Endothelial cell of umbilical vein (primary cell): ENCODE measurements at regions not wholly inside any gene's neighbourhood (a gene's known extent, or its start where the extent isn't known, plus 50 kb on each side); places are given as distances from the start of the nearest gene placed in this dataset.

Source experiments
- BruUV-seq: library from RNA; stranded (reverse); fragments of 400-500 nt; replicated peaks from 2 replicates; lab custom pipeline; 2021; lab: Mats Ljungman, UMichigan
- CTCF ChIA-PET: fragments of 300-600, 350-600 bp; sonication (Branson Sonifier 250); formaldehyde crosslinking; loops from one replicate; lab custom pipeline; 2021; ENCODE audit warnings: antibody characterized with exemption, inconsistent platforms; lab: Charles Lee
- POLR2A ChIA-PET: fragments of 300-600, 350-600 bp; sonication (Branson Sonifier 250); formaldehyde crosslinking; loops from one replicate; lab custom pipeline; 2021; ENCODE audit warnings: antibody characterized with exemption, inconsistent platforms; lab: Charles Lee
- DNase-seq: peaks from one replicate; pipeline ENCODE4 v3.0.0-alpha.2; 2011; ENCODE audit warnings: low read depth, low spot score
- FAIRE-seq: peaks from 2 replicates; lab custom pipeline; 2011; peaks lifted over from hg19 to GRCh38; lab: Jason Lieb, UNC
- H2AFZ ChIP-seq: 2 replicates; pipeline ENCODE4 v1.6.0; 2012; ENCODE audit warnings: low read depth, low read length, control low read depth, inconsistent platforms
- H3K27ac ChIP-seq: 2 replicates; pipeline ENCODE4 v1.5.1; 2011; ENCODE audit warnings: low read depth, mild to moderate bottlenecking, control low read depth, low read length, moderate library complexity; ENCODE audit not compliant: insufficient read depth
- H3K27me3 ChIP-seq, 2 experiments: 2 replicates each; pipeline versions ENCODE4 v1.6.0 to v1.6.1; 2011; ENCODE audit warnings: low read length in 2 of 2, mixed read lengths in 1 of 2; ENCODE audit not compliant: control insufficient read depth in 2 of 2, insufficient read depth in 2 of 2
- H3K36me3 ChIP-seq, 2 experiments: 2 replicates in 1 of 2; 3 replicates in 1 of 2; pipeline ENCODE4 v1.5.1; 2011; ENCODE audit warnings: low read length in 2 of 2, mild to moderate bottlenecking in 1 of 2, moderate library complexity in 1 of 2; ENCODE audit not compliant: control insufficient read depth in 2 of 2, insufficient read depth in 2 of 2; ENCODE audit errors: extremely low read depth in 1 of 2
- H3K4me1 ChIP-seq: 3 replicates; pipeline ENCODE4 v1.5.1; 2011; ENCODE audit warnings: mild to moderate bottlenecking, low read length; ENCODE audit not compliant: control insufficient read depth, insufficient read depth; ENCODE audit errors: extremely low read depth
- H3K4me2 ChIP-seq: 2 replicates; pipeline ENCODE4 v1.6.1; 2011; ENCODE audit warnings: low read length, control low read depth, mixed read lengths; ENCODE audit not compliant: insufficient read depth
- H3K4me3 ChIP-seq, 3 experiments: fragments of 200-600 bp in 1 of 3; sonication (generic), shearing (Covaris generic) in 1 of 3; replicated peaks in 1 of 3; 2 replicates each; pipeline ENCODE4 v1.5.1; 2011 to 2016; ENCODE audit warnings: control low read depth in 3 of 3, low read length in 3 of 3, mild to moderate bottlenecking in 2 of 3, inconsistent platforms in 1 of 3, low read depth in 1 of 3, moderate library complexity in 1 of 3; ENCODE audit not compliant: insufficient read depth in 1 of 3
- H3K79me2 ChIP-seq: 2 replicates; pipeline ENCODE4 v1.6.0; 2012; ENCODE audit warnings: low read length, inconsistent platforms; ENCODE audit not compliant: control insufficient read depth, insufficient read depth
- H3K9ac ChIP-seq: replicated peaks from 2 replicates; pipeline ENCODE3; 2011; ENCODE audit warnings: low read length, control low read depth; ENCODE audit not compliant: insufficient read depth; ENCODE audit errors: extremely low read depth
- H3K9me1 ChIP-seq: replicated peaks from 3 replicates; pipeline ENCODE4 v1.6.0; 2011; ENCODE audit warnings: mild to moderate bottlenecking, low read length; ENCODE audit not compliant: control insufficient read depth, insufficient read depth; ENCODE audit errors: extremely low read depth
- H3K9me3 ChIP-seq: replicated peaks from 2 replicates; pipeline ENCODE4 v1.5.1; 2012; ENCODE audit warnings: low read length, inconsistent platforms; ENCODE audit not compliant: control insufficient read depth, insufficient read depth
- H4K20me1 ChIP-seq: replicated peaks from 2 replicates; pipeline ENCODE3; 2011; ENCODE audit warnings: mild to moderate bottlenecking, low read length; ENCODE audit not compliant: control insufficient read depth, insufficient read depth; ENCODE audit errors: extremely low read depth
- EZH2 ChIP-seq: IDR thresholded peaks from 2 replicates; pipeline ENCODE4 v1.6.1; 2012; ENCODE audit warnings: borderline replicate concordance, low read depth, mild to moderate bottlenecking, moderate library complexity, low read length, inconsistent platforms; ENCODE audit not compliant: severe bottlenecking
- FOS ChIP-seq: IDR thresholded peaks from 2 replicates; pipeline ENCODE4 v1.6.1; 2011; ENCODE audit warnings: mild to moderate bottlenecking, low read length, moderate library complexity, borderline replicate concordance; ENCODE audit not compliant: insufficient read depth
- GATA2 ChIP-seq: IDR thresholded peaks from 2 replicates; pipeline ENCODE4 v1.7.0; 2011; ENCODE audit warnings: low read depth, mild to moderate bottlenecking, moderate library complexity, mixed read lengths, low read length; ENCODE audit not compliant: insufficient read length, insufficient read depth
- JUN ChIP-seq: IDR thresholded peaks from 2 replicates; pipeline ENCODE4 v1.6.1; 2011; ENCODE audit warnings: borderline replicate concordance, low read depth; ENCODE audit not compliant: insufficient read length, insufficient read depth
- MYC ChIP-seq: IDR thresholded peaks from one replicate; pipeline ENCODE4 v1.6.1; 2011; ENCODE audit warnings: mild to moderate bottlenecking, low read depth, low read length
- POLR2A ChIP-seq: IDR thresholded peaks from 2 replicates; pipeline ENCODE4 v1.6.1; 2012; ENCODE audit warnings: low read depth, mild to moderate bottlenecking, control low read depth, low read length
- POLR2AphosphoS5 ChIP-seq: IDR thresholded peaks from 2 replicates; pipeline ENCODE4 v1.6.1; 2012; ENCODE audit warnings: low read depth, mild to moderate bottlenecking, control low read depth, low read length, moderate library complexity; ENCODE audit not compliant: insufficient read depth
- dilution Hi-C: fragments of 300-500 bp; cut with MboI; formaldehyde crosslinking; loops from one replicate; pipeline ENCODE4 v1.15.0; 2019; ENCODE audit warnings: low sequenced_read_pairs; ENCODE audit not compliant: extremely low pct_ligation_motif_present
- intact Hi-C: fragments of 100-400 bp; cut with micrococcal nuclease; formaldehyde crosslinking; loops from one replicate; pipeline ENCODE4 v1.10.0; 2022
- TF ChIP-seq, protein P1 (sequence below): IDR thresholded peaks from 2 replicates; pipeline ENCODE4 v1.6.1; 2011; ENCODE audit not compliant: insufficient read depth, insufficient read length
- TF ChIP-seq, protein P2 (sequence below), 2 donors: IDR thresholded peaks; 1 replicate in 1 of 2; 2 replicates in 1 of 2; pipeline ENCODE4 v1.5.1; 2011; ENCODE audit warnings: low read length in 2 of 2, mild to moderate bottlenecking in 2 of 2, moderate library complexity in 2 of 2, control low read depth in 1 of 2, inconsistent platforms in 1 of 2, low read depth in 1 of 2; ENCODE audit not compliant: insufficient read depth in 1 of 2; ENCODE audit errors: extremely low read depth in 1 of 2

DNA sequence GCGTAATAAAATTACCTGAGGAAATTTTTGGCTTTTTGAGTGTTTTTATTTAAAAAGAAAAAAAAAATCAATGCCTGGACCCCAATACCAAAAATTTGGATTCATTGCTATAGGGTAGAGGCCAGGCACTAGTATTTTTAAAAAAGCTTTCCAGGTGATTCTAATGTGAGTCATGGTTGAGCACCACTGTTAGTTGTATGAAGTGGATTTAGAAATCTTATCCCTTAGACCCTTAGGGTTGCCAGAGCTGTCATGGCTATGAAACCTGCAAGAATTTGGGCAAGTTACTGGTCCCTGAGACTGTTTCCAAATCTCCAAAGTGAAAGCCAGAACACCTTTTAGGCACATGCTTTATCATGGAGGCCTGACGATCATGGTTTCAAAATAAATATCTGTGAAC lies 262.5 kb downstream of the AHR start:
- H2AFZ ChIP-seq: no peak overlapping the region
- no peak overlapping the region for H3K4me3 ChIP-seq
- FAIRE-seq: no peak
- TF ChIP-seq MYC: no peak
- TF ChIP-seq, protein P1, sequence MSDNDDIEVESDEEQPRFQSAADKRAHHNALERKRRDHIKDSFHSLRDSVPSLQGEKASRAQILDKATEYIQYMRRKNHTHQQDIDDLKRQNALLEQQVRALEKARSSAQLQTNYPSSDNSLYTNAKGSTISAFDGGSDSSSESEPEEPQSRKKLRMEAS: no peak
- TF ChIP-seq, protein P2, sequence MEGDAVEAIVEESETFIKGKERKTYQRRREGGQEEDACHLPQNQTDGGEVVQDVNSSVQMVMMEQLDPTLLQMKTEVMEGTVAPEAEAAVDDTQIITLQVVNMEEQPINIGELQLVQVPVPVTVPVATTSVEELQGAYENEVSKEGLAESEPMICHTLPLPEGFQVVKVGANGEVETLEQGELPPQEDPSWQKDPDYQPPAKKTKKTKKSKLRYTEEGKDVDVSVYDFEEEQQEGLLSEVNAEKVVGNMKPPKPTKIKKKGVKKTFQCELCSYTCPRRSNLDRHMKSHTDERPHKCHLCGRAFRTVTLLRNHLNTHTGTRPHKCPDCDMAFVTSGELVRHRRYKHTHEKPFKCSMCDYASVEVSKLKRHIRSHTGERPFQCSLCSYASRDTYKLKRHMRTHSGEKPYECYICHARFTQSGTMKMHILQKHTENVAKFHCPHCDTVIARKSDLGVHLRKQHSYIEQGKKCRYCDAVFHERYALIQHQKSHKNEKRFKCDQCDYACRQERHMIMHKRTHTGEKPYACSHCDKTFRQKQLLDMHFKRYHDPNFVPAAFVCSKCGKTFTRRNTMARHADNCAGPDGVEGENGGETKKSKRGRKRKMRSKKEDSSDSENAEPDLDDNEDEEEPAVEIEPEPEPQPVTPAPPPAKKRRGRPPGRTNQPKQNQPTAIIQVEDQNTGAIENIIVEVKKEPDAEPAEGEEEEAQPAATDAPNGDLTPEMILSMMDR (IDR thresholded peaks at IDR 0.05; ENCODE audit: extremely low read depth in 1 of 2, insufficient read depth in 1 of 2, low read depth in 1 of 2, low read length in 2 of 2): no peak
- H3K79me2 ChIP-seq: no peaks in the 10 kb centered on the region
- intact Hi-C loops (no loop called here), dilution Hi-C loops (no loop called here)
- H3K9me1 ChIP-seq: no peaks in the 10 kb centered on the region
- no peak overlapping the region for H3K4me2 ChIP-seq
- no peaks in the 10 kb centered on the region for H4K20me1 ChIP-seq
- H3K27me3 ChIP-seq: peaks cover 0 to 2% of the 10 kb centered on the region in 2 experiments
- H3K9ac ChIP-seq: no peak overlapping the region
- CTCF ChIA-PET: no interaction called here
- no peak for DNase-seq
- H3K27ac ChIP-seq: no peak overlapping the region
- H3K9me3 ChIP-seq: no peaks in the 10 kb centered on the region
- H3K36me3 ChIP-seq: no peaks in the 10 kb centered on the region
- BruUV-seq: no TSS peak
- POLR2A ChIA-PET: no interaction called here
- no peaks in the 10 kb centered on the region for H3K4me1 ChIP-seq

DNA sequence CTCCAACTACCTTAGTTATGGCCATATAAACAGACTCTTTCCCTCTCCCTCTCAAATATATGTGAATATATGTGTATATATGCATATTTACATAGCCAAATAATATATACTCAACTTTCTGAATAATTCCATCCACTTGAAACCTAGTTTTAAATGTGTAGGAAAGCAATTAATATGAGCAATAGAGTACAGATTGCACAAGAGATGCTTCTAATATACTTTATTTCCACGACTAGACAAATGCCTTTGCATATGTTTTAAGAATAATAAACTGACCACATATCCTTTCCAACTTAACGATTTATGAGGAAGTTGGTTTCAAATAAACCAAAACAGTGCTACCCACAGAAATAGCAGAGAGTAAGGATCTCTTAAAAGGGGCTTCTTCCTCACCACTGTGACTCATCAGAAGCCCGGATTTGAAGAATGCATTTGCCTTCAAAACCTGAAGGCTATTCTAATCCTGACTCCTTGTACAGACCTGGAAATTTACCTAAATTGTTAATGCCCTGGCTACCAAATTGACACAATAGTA lies 266.3 kb downstream of the AHR start:
- FAIRE-seq: no peak
- H3K9me3 ChIP-seq: no peaks in the 10 kb centered on the region
- no peak overlapping the region for H3K27ac ChIP-seq
- H3K79me2 ChIP-seq: no peaks in the 10 kb centered on the region
- no peaks in the 10 kb centered on the region for H3K9me1 ChIP-seq
- ChIA-PET CTCF (no interaction called here), POLR2A (no interaction called here)
- no peak for TF ChIP-seq JUN
- TF ChIP-seq, protein P1: no peak
- no peak for TF ChIP-seq MYC
- TF ChIP-seq FOS: no peak
- no peak for TF ChIP-seq EZH2
- TF ChIP-seq, protein P2 (IDR thresholded peaks at IDR 0.05; ENCODE audit: extremely low read depth in 1 of 2, insufficient read depth in 1 of 2, low read depth in 1 of 2, low read length in 2 of 2): no peak
- TF ChIP-seq POLR2AphosphoS5: no peak
- TF ChIP-seq GATA2: no peak
- TF ChIP-seq POLR2A: no peak
- peaks cover 0 to 2% of the 10 kb centered on the region in 2 experiments for H3K27me3 ChIP-seq
- H3K36me3 ChIP-seq: no peaks in the 10 kb centered on the region
- dilution Hi-C loops: no loop called here
- H3K4me1 ChIP-seq: no peaks in the 10 kb centered on the region
- no peak overlapping the region for H3K4me3 ChIP-seq
- no peak overlapping the region for H2AFZ ChIP-seq
- DNase-seq: peak; percentile 3
- intact Hi-C loops: no loop called here
- H4K20me1 ChIP-seq: no peaks in the 10 kb centered on the region
- BruUV-seq: no TSS peak
- no peak overlapping the region for H3K9ac ChIP-seq
- H3K4me2 ChIP-seq: no peak overlapping the region
